ENCODE measurements at regions not wholly inside any gene's neighbourhood (a gene's known extent, or its start where the extent isn't known, plus 50 kb on each side); places are given as distances from the start of the nearest gene placed in this dataset.

DNA sequence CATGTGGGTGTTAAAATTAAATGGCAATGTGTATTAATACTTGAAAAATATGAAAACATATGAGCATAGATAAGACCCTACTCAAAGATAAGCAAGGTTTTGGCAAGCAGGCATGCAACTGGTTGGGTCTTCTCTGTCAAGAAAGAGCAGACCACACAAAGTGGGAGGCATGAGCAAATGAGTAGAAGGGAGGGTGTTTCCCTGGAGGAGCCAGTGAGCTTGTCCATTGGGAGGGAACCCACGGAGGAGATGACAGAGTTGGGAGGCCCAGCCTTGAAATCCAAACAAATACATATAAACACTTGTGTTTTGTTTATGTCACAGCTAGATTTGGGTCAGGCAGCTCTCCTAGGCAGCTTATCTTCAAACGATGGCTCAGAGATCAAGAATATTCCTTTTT, 134.5 kb upstream of the CXCL12 start:
- H3K36me3 Mint-ChIP-seq, result no peaks in the 10 kb centered on the region

DNA sequence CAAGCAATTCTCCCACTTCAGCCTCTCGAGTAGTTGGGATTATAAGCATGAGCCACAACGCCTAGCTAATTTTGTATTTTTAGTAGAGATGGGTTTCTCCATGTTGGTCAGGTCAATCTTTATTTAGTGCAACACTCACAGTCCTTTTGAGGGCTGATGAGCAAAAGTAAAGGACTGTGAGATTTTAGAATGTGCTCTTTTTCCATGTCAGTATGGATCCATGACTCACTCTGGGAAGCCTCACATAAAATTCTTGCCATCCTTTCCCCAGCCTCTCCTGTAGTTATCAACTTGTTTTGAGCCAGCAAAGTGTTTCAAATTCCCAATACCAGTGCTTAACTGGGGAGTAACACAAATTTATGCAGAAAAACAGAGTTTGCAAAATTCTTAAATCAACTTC, 135.8 kb upstream of the CXCL12 start:
- H3K4me1 ChIP-seq (ENCODE audit: control insufficient read depth in 1 of 2, insufficient read depth in 2 of 2, low read length in 2 of 2), result no peaks in the 10 kb centered on the region
- H3K4me1 Mint-ChIP-seq, result no peaks in the 10 kb centered on the region
- no peak overlapping the region for H3K4me3 Mint-ChIP-seq

More for the DNA sequence above, 134.5 kb upstream of the CXCL12 start:
- Histone ChIP-seq H3K4me3 (replicated peaks in 1 of 3; ENCODE audit: low read depth in 2 of 3, low read length in 3 of 3) (no peak overlapping the region), H3K9me3 (replicated peaks in 1 of 2; ENCODE audit: control insufficient read depth in 1 of 2, insufficient read depth in 1 of 2, low read length in 2 of 2) (no peaks in the 10 kb centered on the region), H4K20me1 (ENCODE audit: insufficient read depth, low read length) (no peaks in the 10 kb centered on the region), H3K79me2 (ENCODE audit: insufficient read depth, low read length) (no peaks in the 10 kb centered on the region), H3K9ac (ENCODE audit: insufficient read depth, low read length, poor library complexity, severe bottlenecking) (no peak overlapping the region), H3K4me1 (ENCODE audit: control insufficient read depth in 1 of 2, insufficient read depth in 2 of 2, low read length in 2 of 2) (no peaks in the 10 kb centered on the region), H2AFZ (ENCODE audit: insufficient read depth, low read depth, low read length, poor library complexity, severe bottlenecking) (no peak overlapping the region), H3K36me3 (replicated peaks in 1 of 2; ENCODE audit: control insufficient read depth in 1 of 2, insufficient read depth in 2 of 2, low read length in 2 of 2) (no peaks in the 10 kb centered on the region), H3K27me3 (ENCODE audit: control insufficient read depth in 2 of 2, insufficient read depth in 2 of 2, low read length in 2 of 2) (no peaks in the 10 kb centered on the region), H3K27ac (ENCODE audit: low read depth in 1 of 2, low read length in 2 of 2) (no peak overlapping the region), H3K4me2 (replicated peaks; ENCODE audit: extremely low read depth, low read length, poor library complexity, severe bottlenecking) (no peak overlapping the region)
- TF ChIP-seq, protein P1, sequence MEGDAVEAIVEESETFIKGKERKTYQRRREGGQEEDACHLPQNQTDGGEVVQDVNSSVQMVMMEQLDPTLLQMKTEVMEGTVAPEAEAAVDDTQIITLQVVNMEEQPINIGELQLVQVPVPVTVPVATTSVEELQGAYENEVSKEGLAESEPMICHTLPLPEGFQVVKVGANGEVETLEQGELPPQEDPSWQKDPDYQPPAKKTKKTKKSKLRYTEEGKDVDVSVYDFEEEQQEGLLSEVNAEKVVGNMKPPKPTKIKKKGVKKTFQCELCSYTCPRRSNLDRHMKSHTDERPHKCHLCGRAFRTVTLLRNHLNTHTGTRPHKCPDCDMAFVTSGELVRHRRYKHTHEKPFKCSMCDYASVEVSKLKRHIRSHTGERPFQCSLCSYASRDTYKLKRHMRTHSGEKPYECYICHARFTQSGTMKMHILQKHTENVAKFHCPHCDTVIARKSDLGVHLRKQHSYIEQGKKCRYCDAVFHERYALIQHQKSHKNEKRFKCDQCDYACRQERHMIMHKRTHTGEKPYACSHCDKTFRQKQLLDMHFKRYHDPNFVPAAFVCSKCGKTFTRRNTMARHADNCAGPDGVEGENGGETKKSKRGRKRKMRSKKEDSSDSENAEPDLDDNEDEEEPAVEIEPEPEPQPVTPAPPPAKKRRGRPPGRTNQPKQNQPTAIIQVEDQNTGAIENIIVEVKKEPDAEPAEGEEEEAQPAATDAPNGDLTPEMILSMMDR (IDR thresholded peaks at IDR 0.05), result no peak
- Mint-ChIP-seq H3K27ac (no peak overlapping the region), H3K4me1 (no peaks in the 10 kb centered on the region), H3K4me3 (no peak overlapping the region), H3K9me3 (peaks cover 1 to 6% (median 3%) of the 10 kb centered on the region in 7 donors), H3K27me3 (ENCODE audit: low read depth in 3 of 3) (peaks cover 0 to 5% (median 0%) of the 10 kb centered on the region in 3 donors)
- intact Hi-C loops (cut with micrococcal nuclease), result no loop called here
- no peak for DNase-seq
- WGBS (ENCODE audit: insufficient coverage), result no CpG with 5 or more reads among the region's 2 CpGs

More for the DNA sequence above, 135.8 kb upstream of the CXCL12 start:
- H3K4me2 ChIP-seq (replicated peaks; ENCODE audit: extremely low read depth, low read length, poor library complexity, severe bottlenecking), result no peak overlapping the region
- peaks cover 2 to 6% (median 3%) of the 10 kb centered on the region in 7 donors for H3K9me3 Mint-ChIP-seq
- no peak overlapping the region for H3K27ac ChIP-seq (ENCODE audit: low read depth in 1 of 2, low read length in 2 of 2)
- H3K79me2 ChIP-seq (ENCODE audit: insufficient read depth, low read length), result no peaks in the 10 kb centered on the region
- no peaks in the 10 kb centered on the region for H3K27me3 ChIP-seq (ENCODE audit: control insufficient read depth in 2 of 2, insufficient read depth in 2 of 2, low read length in 2 of 2)
- H4K20me1 ChIP-seq (ENCODE audit: insufficient read depth, low read length), result no peaks in the 10 kb centered on the region
- H3K36me3 Mint-ChIP-seq, result no peaks in the 10 kb centered on the region
- H2AFZ ChIP-seq (ENCODE audit: insufficient read depth, low read depth, low read length, poor library complexity, severe bottlenecking), result no peak overlapping the region
- no peaks in the 10 kb centered on the region for H3K9me3 ChIP-seq (replicated peaks in 1 of 2; ENCODE audit: control insufficient read depth in 1 of 2, insufficient read depth in 1 of 2, low read length in 2 of 2)
- intact Hi-C loops (cut with micrococcal nuclease), result no loop called here
- no peak overlapping the region for H3K9ac ChIP-seq (ENCODE audit: insufficient read depth, low read length, poor library complexity, severe bottlenecking)
- no peak for DNase-seq
- TF ChIP-seq, protein P1 (IDR thresholded peaks at IDR 0.05), result no peak
- no peak overlapping the region for H3K4me3 ChIP-seq (replicated peaks in 1 of 3; ENCODE audit: low read depth in 2 of 3, low read length in 3 of 3)
- WGBS (ENCODE audit: insufficient coverage), result no CpG with 5 or more reads among the region's 2 CpGs
- peaks cover 0 to 6% (median 0%) of the 10 kb centered on the region in 3 donors for H3K27me3 Mint-ChIP-seq (ENCODE audit: low read depth in 3 of 3)
- H3K36me3 ChIP-seq (replicated peaks in 1 of 2; ENCODE audit: control insufficient read depth in 1 of 2, insufficient read depth in 2 of 2, low read length in 2 of 2), result no peaks in the 10 kb centered on the region
- H3K27ac Mint-ChIP-seq, result no peak overlapping the region

Measured in CD14-positive monocyte (primary cell).